Esophagus squamous epithelium (tissue), 5 donors: ENCODE measurements at regions not wholly inside any gene's neighbourhood (a gene's known extent, or its start where the extent isn't known, plus 50 kb on each side); places are given as distances from the start of the nearest gene placed in this dataset.

Experiments used
- DNase-seq: peaks from one replicate; lab custom pipeline; 2025; lab: John Stamatoyannopoulos, UW
- H3K27ac ChIP-seq, 4 donors: fragments of 200-600 bp; sonication (generic); one replicate each; pipeline ENCODE4 v1.5.1; 2016 to 2019; ENCODE audit warnings: mild to moderate bottlenecking in 1 of 4
- H3K27me3 ChIP-seq, 4 donors: fragments of 200-600 bp; sonication (generic); 1 replicate in 3 of 4; 2 replicates in 1 of 4; pipeline versions ENCODE4 v1.5.1 to v1.6.0; 2017 to 2021; ENCODE audit warnings: antibody characterized with exemption in 1 of 4
- H3K36me3 ChIP-seq, 3 donors: fragments of 200-600 bp; sonication (generic); one replicate each; pipeline ENCODE4 v1.5.1; 2016 to 2019
- H3K4me1 ChIP-seq, 3 donors: fragments of 200-600 bp; sonication (generic); one replicate each; pipeline ENCODE4 v1.5.1; 2017 to 2019
- H3K4me3 ChIP-seq, 4 donors: fragments of 200-600 bp; sonication (generic); 1 replicate in 3 of 4; 2 replicates in 1 of 4; pipeline ENCODE4 v1.5.1; 2016 to 2019; ENCODE audit warnings: mild to moderate bottlenecking in 2 of 4, moderate library complexity in 1 of 4
- H3K9me3 ChIP-seq, 3 donors: fragments of 200-600 bp; sonication (generic); one replicate each; pipeline ENCODE4 v1.5.1; 2016 to 2019
- CTCF ChIP-seq, 6 experiments: fragments of 450-650 bp in 4 of 6; fragments of 200-600 bp in 2 of 6; sonication (generic) in 2 of 6; IDR thresholded peaks; one replicate each; pipeline ENCODE4 v1.5.1; 2016 to 2019; ENCODE audit warnings: antibody characterized with exemption in 6 of 6, mild to moderate bottlenecking in 4 of 6, moderate library complexity in 4 of 6
- POLR2A ChIP-seq, 4 donors: fragments of 450-650 bp; IDR thresholded peaks; one replicate each; pipeline ENCODE4 v1.6.1; 2017; ENCODE audit warnings: antibody characterized with exemption in 4 of 4, mild to moderate bottlenecking in 4 of 4, moderate library complexity in 3 of 4
- WGBS, 2 donors: methylation state at CpG; one replicate each; pipeline ENCODE4 v1.1.5; 2018; 5-methylcytosine and 5-hydroxymethylcytosine counted together
- intact Hi-C: fragments of 100-400 bp; cut with DNase I; formaldehyde crosslinking; loops from one replicate; pipeline ENCODE4 v1.15.0; 2022
- donor health status: DM: yes; HTN: yes; CAD: no.

GRCh38 chr14:71372411-71372838, 465.2 kb downstream of the PCNX1 start:
- Histone ChIP-seq H3K9me3 (peaks cover 0 to 4% (median 0%) of the 10 kb centered on the region in 3 donors), H3K36me3 (no peaks in the 10 kb centered on the region), H3K4me1 (peaks cover 0 to 28% (median 7%) of the 10 kb centered on the region in 3 donors), H3K27me3 (no peaks in the 10 kb centered on the region), H3K27ac (peak overlapping the region; percentile 59 to 90 (median 78)), H3K4me3 (peak overlapping the region in 2 of 4 donors; percentile 20 to 34)
- intact Hi-C loops = no loop called here
- DNase-seq = no peak
- TF ChIP-seq CTCF (IDR thresholded peaks at IDR 0.05) = no peak
- TF ChIP-seq POLR2A (IDR thresholded peaks at IDR 0.05) = no peak
- WGBS, 2 donors = 23 to 25% methylated on average over 4 of the region's 4 CpGs

- H3K27ac ChIP-seq = peak overlapping the region in 2 of 4 donors; percentile 1 to 88
- H3K9me3 ChIP-seq = peaks cover 0 to 4% (median 0%) of the 10 kb centered on the region in 3 donors
- no peak for TF ChIP-seq POLR2A (IDR thresholded peaks at IDR 0.05)
- no peak for TF ChIP-seq CTCF (IDR thresholded peaks at IDR 0.05)
- no peaks in the 10 kb centered on the region for H3K36me3 ChIP-seq
- WGBS, 2 donors = 65 to 73% methylated on average over 1 of the region's 1 CpG
- H3K4me1 ChIP-seq = peaks cover 0 to 28% (median 7%) of the 10 kb centered on the region in 3 donors
- H3K4me3 ChIP-seq = no peak overlapping the region
- H3K27me3 ChIP-seq = no peaks in the 10 kb centered on the region
- no peak for DNase-seq
- intact Hi-C loops = no loop called here
These were observed 466.5 kb downstream of the PCNX1 start for GRCh38 chr14:71373773-71374172.

- H3K4me1 ChIP-seq = peaks cover 0 to 28% (median 7%) of the 10 kb centered on the region in 3 donors
- H3K27ac ChIP-seq = no peak overlapping the region
- no peaks in the 10 kb centered on the region for H3K27me3 ChIP-seq
- TF ChIP-seq CTCF (IDR thresholded peaks at IDR 0.05) = no peak
- TF ChIP-seq POLR2A (IDR thresholded peaks at IDR 0.05) = no peak
- peaks cover 0 to 4% (median 0%) of the 10 kb centered on the region in 3 donors for H3K9me3 ChIP-seq
- WGBS, 2 donors = 93 to 100% methylated on average over 1 of the region's 1 CpG
- no peaks in the 10 kb centered on the region for H3K36me3 ChIP-seq
- intact Hi-C loops = no loop called here
- H3K4me3 ChIP-seq = no peak overlapping the region
- DNase-seq = no peak
These were observed 467.7 kb downstream of the PCNX1 start for GRCh38 chr14:71374989-71375388.

GRCh38 chr14:71377099-71377498, 469.8 kb downstream of the PCNX1 start:
- no peak overlapping the region for H3K27ac ChIP-seq
- DNase-seq = no peak
- H3K4me1 ChIP-seq = peaks cover 0 to 14% (median 0%) of the 10 kb centered on the region in 3 donors
- no peak overlapping the region for H3K4me3 ChIP-seq
- no peaks in the 10 kb centered on the region for H3K27me3 ChIP-seq
- no peak for TF ChIP-seq POLR2A (IDR thresholded peaks at IDR 0.05)
- no peak for TF ChIP-seq CTCF (IDR thresholded peaks at IDR 0.05)
- H3K36me3 ChIP-seq = no peaks in the 10 kb centered on the region
- peaks cover 0 to 4% (median 0%) of the 10 kb centered on the region in 3 donors for H3K9me3 ChIP-seq
- intact Hi-C loops = no loop called here
- no CpG with 5 or more reads among the region's 28 CpGs for whole genome bisulfite sequencing, 2 donors

- no peaks in the 10 kb centered on the region for H3K4me1 ChIP-seq
- DNase-seq = no peak
- intact Hi-C loops = no loop called here
- H3K27ac ChIP-seq = no peak overlapping the region
- 93 to 97% methylated on average over 2 of the region's 2 CpGs for WGBS, 2 donors
- TF ChIP-seq CTCF (IDR thresholded peaks at IDR 0.05) (no peak), POLR2A (IDR thresholded peaks at IDR 0.05) (no peak)
- no peaks in the 10 kb centered on the region for H3K27me3 ChIP-seq
- H3K36me3 ChIP-seq = no peaks in the 10 kb centered on the region
- peaks cover 0 to 4% (median 0%) of the 10 kb centered on the region in 3 donors for H3K9me3 ChIP-seq
- no peak overlapping the region for H3K4me3 ChIP-seq
These were observed 473.0 kb downstream of the PCNX1 start for GRCh38 chr14:71380271-71380670.
